ENCODE measurements at regions not wholly inside any gene's neighbourhood (a gene's known extent, or its start where the extent isn't known, plus 50 kb on each side); places are given as distances from the start of the nearest gene placed in this dataset.

- TF ChIP-seq, protein P1, sequence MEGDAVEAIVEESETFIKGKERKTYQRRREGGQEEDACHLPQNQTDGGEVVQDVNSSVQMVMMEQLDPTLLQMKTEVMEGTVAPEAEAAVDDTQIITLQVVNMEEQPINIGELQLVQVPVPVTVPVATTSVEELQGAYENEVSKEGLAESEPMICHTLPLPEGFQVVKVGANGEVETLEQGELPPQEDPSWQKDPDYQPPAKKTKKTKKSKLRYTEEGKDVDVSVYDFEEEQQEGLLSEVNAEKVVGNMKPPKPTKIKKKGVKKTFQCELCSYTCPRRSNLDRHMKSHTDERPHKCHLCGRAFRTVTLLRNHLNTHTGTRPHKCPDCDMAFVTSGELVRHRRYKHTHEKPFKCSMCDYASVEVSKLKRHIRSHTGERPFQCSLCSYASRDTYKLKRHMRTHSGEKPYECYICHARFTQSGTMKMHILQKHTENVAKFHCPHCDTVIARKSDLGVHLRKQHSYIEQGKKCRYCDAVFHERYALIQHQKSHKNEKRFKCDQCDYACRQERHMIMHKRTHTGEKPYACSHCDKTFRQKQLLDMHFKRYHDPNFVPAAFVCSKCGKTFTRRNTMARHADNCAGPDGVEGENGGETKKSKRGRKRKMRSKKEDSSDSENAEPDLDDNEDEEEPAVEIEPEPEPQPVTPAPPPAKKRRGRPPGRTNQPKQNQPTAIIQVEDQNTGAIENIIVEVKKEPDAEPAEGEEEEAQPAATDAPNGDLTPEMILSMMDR (conservative IDR thresholded peaks at IDR 0.05; ENCODE audit: low read length) = no peak
- no peak for TF ChIP-seq EZH2phosphoT487 (IDR thresholded peaks at IDR 0.05; ENCODE audit: borderline replicate concordance, low read depth, low read length)
These were observed 381.4 kb downstream of the DTWD2 start for GRCh38 chr5:118606940-118607339.
